DND-41 (cell line): ENCODE measurements at regions not wholly inside any gene's neighbourhood (a gene's known extent, or its start where the extent isn't known, plus 50 kb on each side); places are given as distances from the start of the nearest gene placed in this dataset.

Experiments used
- ATAC-seq: fragments of 200-7000 bp; cut with Tn5 transposase; 3 replicates; pipeline ENCODE4 v1.9.1; 2021; ENCODE audit warnings: low read depth; ENCODE audit not compliant: insufficient read depth
- DNase-seq: peaks from one replicate; pipeline ENCODE4 v3.0.0-alpha.2; 2020
- H2AFZ ChIP-seq: 2 replicates; pipeline ENCODE4 v1.6.0; 2012; ENCODE audit warnings: low read depth, low read length
- H3K27ac ChIP-seq: 2 replicates; pipeline ENCODE4 v1.5.1; 2012; ENCODE audit warnings: low read length, inconsistent platforms
- H3K27me3 ChIP-seq: fragments of 200-600 bp; sonication (generic); 2 replicates; pipeline ENCODE4 v1.6.0; 2012; ENCODE audit warnings: low read length, mild to moderate bottlenecking, inconsistent platforms; ENCODE audit not compliant: insufficient read depth, poor library complexity
- H3K36me3 ChIP-seq: 2 replicates; pipeline ENCODE4 v1.5.1; 2012; ENCODE audit warnings: low read length, inconsistent platforms; ENCODE audit not compliant: insufficient read depth
- H3K4me1 ChIP-seq: 2 replicates; pipeline ENCODE4 v1.5.1; 2012; ENCODE audit warnings: mild to moderate bottlenecking, low read length; ENCODE audit not compliant: insufficient read depth
- H3K4me2 ChIP-seq: 2 replicates; pipeline ENCODE4 v1.6.0; 2012; ENCODE audit warnings: mild to moderate bottlenecking, moderate library complexity, low read length, inconsistent platforms; ENCODE audit not compliant: insufficient read depth
- H3K4me3 ChIP-seq, 2 experiments: fragments of 200-600 bp in 1 of 2; shearing (Covaris generic) in 1 of 2; 2 replicates each; pipeline ENCODE4 v1.5.1; 2012 to 2016; ENCODE audit warnings: inconsistent platforms in 2 of 2, low read length in 2 of 2, mild to moderate bottlenecking in 2 of 2, low read depth in 1 of 2, moderate library complexity in 1 of 2
- H3K79me2 ChIP-seq: 2 replicates; pipeline ENCODE4 v1.6.0; 2012; ENCODE audit warnings: low read length, inconsistent platforms; ENCODE audit not compliant: insufficient read depth
- H3K9ac ChIP-seq: 2 replicates; pipeline ENCODE4 v1.6.0; 2012; ENCODE audit warnings: low read depth, mild to moderate bottlenecking, inconsistent platforms, low read length, moderate library complexity
- H3K9me3 ChIP-seq: 2 replicates; pipeline ENCODE4 v1.5.1; 2012; ENCODE audit warnings: low read length, moderate library complexity, mild to moderate bottlenecking, inconsistent platforms; ENCODE audit not compliant: insufficient read depth, severe bottlenecking
- H4K20me1 ChIP-seq: 2 replicates; pipeline ENCODE4 v1.6.0; 2012; ENCODE audit warnings: low read length; ENCODE audit not compliant: insufficient read depth
- EZH2 ChIP-seq: IDR thresholded peaks from 3 replicates; pipeline ENCODE4 v1.6.1; 2012; ENCODE audit warnings: borderline replicate concordance, low read depth, mild to moderate bottlenecking, moderate library complexity, low read length, inconsistent platforms; ENCODE audit not compliant: severe bottlenecking
- TF ChIP-seq, protein P1 (sequence below): IDR thresholded peaks from 2 replicates; pipeline ENCODE4 v1.5.1; 2012; ENCODE audit warnings: borderline replicate concordance, low read length, moderate library complexity, mild to moderate bottlenecking; ENCODE audit not compliant: poor library complexity, severe bottlenecking; ENCODE audit errors: extremely low read depth

DNA sequence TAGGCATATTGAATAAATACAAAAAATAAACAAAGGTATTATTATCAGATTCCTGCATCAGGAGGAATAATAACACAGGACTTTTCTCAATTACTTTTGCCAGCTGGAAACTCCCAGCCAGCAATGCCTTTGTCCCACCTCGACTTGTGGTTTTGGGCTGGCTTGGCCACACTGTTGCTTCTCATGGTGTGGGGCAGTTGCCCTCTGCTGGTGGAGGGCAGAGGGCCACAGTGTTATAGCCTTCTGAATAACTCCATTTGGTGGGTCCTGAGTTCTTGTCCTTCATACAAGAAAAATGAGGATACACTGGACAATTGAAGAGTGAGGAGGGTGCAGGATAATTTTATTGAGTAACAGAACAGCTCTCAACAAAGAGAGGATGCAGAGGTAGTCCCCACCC is 1206.0 kb upstream of the ADGRL3 start:
- ATAC-seq (no peak), DNase-seq (no peak)
- Histone ChIP-seq H4K20me1 (no peaks in the 10 kb centered on the region), H3K27ac (no peak overlapping the region), H2AFZ (no peak overlapping the region), H3K4me2 (no peak overlapping the region), H3K9me3 (peaks cover 4% of the 10 kb centered on the region), H3K36me3 (no peaks in the 10 kb centered on the region), H3K9ac (no peak overlapping the region), H3K27me3 (no peaks in the 10 kb centered on the region), H3K4me1 (no peaks in the 10 kb centered on the region), H3K4me3 (no peak overlapping the region), H3K79me2 (no peaks in the 10 kb centered on the region)
- TF ChIP-seq, protein P1, sequence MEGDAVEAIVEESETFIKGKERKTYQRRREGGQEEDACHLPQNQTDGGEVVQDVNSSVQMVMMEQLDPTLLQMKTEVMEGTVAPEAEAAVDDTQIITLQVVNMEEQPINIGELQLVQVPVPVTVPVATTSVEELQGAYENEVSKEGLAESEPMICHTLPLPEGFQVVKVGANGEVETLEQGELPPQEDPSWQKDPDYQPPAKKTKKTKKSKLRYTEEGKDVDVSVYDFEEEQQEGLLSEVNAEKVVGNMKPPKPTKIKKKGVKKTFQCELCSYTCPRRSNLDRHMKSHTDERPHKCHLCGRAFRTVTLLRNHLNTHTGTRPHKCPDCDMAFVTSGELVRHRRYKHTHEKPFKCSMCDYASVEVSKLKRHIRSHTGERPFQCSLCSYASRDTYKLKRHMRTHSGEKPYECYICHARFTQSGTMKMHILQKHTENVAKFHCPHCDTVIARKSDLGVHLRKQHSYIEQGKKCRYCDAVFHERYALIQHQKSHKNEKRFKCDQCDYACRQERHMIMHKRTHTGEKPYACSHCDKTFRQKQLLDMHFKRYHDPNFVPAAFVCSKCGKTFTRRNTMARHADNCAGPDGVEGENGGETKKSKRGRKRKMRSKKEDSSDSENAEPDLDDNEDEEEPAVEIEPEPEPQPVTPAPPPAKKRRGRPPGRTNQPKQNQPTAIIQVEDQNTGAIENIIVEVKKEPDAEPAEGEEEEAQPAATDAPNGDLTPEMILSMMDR = no peak
- no peak for TF ChIP-seq EZH2

DNA sequence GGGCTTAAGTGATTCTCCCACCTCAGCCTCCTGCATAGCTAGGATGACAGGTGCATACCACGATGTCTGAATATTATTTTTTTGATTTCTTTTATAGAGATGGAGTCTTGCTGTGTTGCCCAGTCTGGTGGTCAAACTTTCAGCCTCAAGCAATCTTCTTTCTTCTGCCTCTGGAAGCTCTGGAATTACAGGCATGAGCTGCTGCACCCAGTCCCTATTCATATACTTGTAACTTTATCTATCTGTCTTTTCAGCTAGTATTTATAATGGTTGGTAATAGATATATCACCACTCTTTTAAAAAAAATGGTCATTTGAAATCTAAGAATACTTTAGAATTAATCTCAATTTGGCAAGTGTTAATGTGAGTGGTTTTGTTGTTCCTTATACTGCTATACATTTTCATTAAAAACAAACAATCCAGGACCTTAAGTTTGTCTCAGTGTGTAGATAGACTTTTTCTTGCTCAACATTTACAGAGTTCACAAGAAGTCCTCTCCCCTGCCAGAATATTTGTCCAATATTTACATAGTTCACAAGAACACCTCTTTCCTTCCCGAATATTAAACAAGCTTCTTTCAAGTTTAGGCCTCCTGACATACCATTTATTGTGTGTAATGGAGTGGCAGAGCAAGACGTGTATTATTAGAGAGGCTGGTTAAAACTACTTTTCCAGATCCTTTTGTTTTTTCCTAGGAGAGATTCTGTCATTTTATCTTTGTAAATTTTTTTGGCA is 1197.4 kb upstream of the ADGRL3 start:
- DNase-seq = no peak
- Histone ChIP-seq H3K36me3 (no peaks in the 10 kb centered on the region), H3K9ac (no peak overlapping the region), H3K79me2 (no peaks in the 10 kb centered on the region), H2AFZ (no peak overlapping the region), H3K27ac (no peak overlapping the region), H3K9me3 (no peaks in the 10 kb centered on the region), H3K27me3 (no peaks in the 10 kb centered on the region), H3K4me3 (no peak overlapping the region), H3K4me2 (no peak overlapping the region), H3K4me1 (no peaks in the 10 kb centered on the region), H4K20me1 (no peaks in the 10 kb centered on the region)
- TF ChIP-seq, protein P1 = no peak
- TF ChIP-seq EZH2 = no peak
- ATAC-seq = no peak

DNA sequence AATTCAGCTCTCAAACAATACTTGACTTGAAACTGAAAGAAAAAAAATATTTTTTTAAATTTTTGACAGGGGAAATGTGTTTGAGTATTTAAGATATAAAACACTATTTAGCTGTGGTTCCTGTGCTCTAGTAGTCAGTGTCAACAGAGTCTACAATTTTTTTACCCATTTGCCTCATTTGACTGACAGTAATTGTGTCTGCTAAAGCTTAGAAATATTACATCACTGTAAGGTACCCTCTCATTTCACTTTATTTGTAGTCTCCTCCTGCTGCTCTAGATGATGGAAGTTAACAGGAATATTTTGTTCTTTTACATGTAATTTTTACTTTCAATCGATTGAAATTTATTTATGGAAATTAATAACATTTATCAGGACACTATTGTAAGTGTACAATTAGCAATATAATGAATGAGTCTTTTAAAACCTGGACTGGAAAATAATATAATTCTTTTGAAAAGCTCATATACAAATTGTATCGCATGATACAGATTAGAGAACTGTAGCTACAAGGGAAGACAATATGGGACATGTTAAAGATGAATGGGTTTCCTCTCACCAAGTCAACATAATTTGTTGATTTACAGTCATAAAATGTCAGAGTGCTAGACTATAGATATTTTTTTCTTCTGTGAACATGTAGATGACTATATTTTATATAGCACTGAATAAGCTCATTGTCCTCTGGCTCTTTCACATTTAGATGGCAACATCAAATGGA is 1186.5 kb upstream of the ADGRL3 start:
- no peak overlapping the region for H3K9ac ChIP-seq
- no peak overlapping the region for H2AFZ ChIP-seq
- H4K20me1 ChIP-seq = no peaks in the 10 kb centered on the region
- no peak overlapping the region for H3K4me3 ChIP-seq
- ATAC-seq = no peak
- no peaks in the 10 kb centered on the region for H3K4me1 ChIP-seq
- TF ChIP-seq EZH2 = no peak
- TF ChIP-seq, protein P1 = no peak
- H3K27ac ChIP-seq = no peak overlapping the region
- no peak for DNase-seq
- no peaks in the 10 kb centered on the region for H3K36me3 ChIP-seq
- H3K79me2 ChIP-seq = no peaks in the 10 kb centered on the region
- H3K27me3 ChIP-seq = no peaks in the 10 kb centered on the region
- no peak overlapping the region for H3K4me2 ChIP-seq
- no peaks in the 10 kb centered on the region for H3K9me3 ChIP-seq
